ENCODE measurements at regions not wholly inside any gene's neighbourhood (a gene's known extent, or its start where the extent isn't known, plus 50 kb on each side); places are given as distances from the start of the nearest gene placed in this dataset.

- Histone ChIP-seq H3K4me1 (replicated peaks; ENCODE audit: insufficient read depth) (no peaks in the 10 kb centered on the region), H3K4me2 (no peak overlapping the region), H2AFZ (no peak overlapping the region), H3F3A (ENCODE audit: insufficient read depth, low read depth) (no peaks in the 10 kb centered on the region), H3K27ac (no peak overlapping the region), H3K79me2 (ENCODE audit: low read depth) (no peaks in the 10 kb centered on the region), H4K20me1 (ENCODE audit: insufficient read depth) (no peaks in the 10 kb centered on the region), H3K9me2 (ENCODE audit: insufficient read depth) (no peaks in the 10 kb centered on the region; the same call in 1 of the 2 replicates), H3K4me3 (no peak overlapping the region), H3K27me3 (ENCODE audit: insufficient read depth, low read depth) (no peaks in the 10 kb centered on the region), H3K36me3 (ENCODE audit: low read depth) (no peaks in the 10 kb centered on the region), H3K9me3 (ENCODE audit: insufficient read depth, low read depth) (no peaks in the 10 kb centered on the region)
- no peak for DNase-seq
- POLR2A ChIA-PET (ENCODE audit: unreplicated experiment) = no interaction called here
- CTCF ChIA-PET = no interaction called here
- no peak for TF ChIP-seq CTCF (conservative IDR thresholded peaks at IDR 0.05)
- no peak for TF ChIP-seq EZH2 (IDR thresholded peaks at IDR 0.05; ENCODE audit: low read depth)
- intact Hi-C loops (cut with micrococcal nuclease; ENCODE audit: unreplicated experiment) = no loop called here
- BruUV-seq (replicated peaks) = no TSS peak
Measured at GRCh38 chr2:57899898-57900297, 146.7 kb upstream of the VRK2 start.

GRCh38 chr2:57902578-57902977, 144.0 kb upstream of the VRK2 start:
- BruUV-seq (replicated peaks) = no TSS peak
- Histone ChIP-seq H3K27me3 (ENCODE audit: insufficient read depth, low read depth) (no peaks in the 10 kb centered on the region), H2AFZ (peak overlapping the region; percentile 10; the same call in 1 of the 2 replicates), H3K4me2 (no peak overlapping the region), H3K9me3 (ENCODE audit: insufficient read depth, low read depth) (no peaks in the 10 kb centered on the region), H3K4me1 (replicated peaks; ENCODE audit: insufficient read depth) (no peaks in the 10 kb centered on the region), H4K20me1 (ENCODE audit: insufficient read depth) (no peaks in the 10 kb centered on the region), H3K79me2 (ENCODE audit: low read depth) (no peaks in the 10 kb centered on the region), H3K4me3 (no peak overlapping the region), H3K36me3 (ENCODE audit: low read depth) (no peaks in the 10 kb centered on the region), H3K9me2 (ENCODE audit: insufficient read depth) (no peaks in the 10 kb centered on the region; the same call in 1 of the 2 replicates), H3F3A (ENCODE audit: insufficient read depth, low read depth) (no peaks in the 10 kb centered on the region), H3K27ac (no peak overlapping the region)
- ChIA-PET POLR2A (ENCODE audit: unreplicated experiment) (no interaction called here), CTCF (interaction anchor here (1.1 kb wide), 1 partner anchor 545 kb away, joined by 3 read pairs; no protein-coding TSS in a partner anchor)
- TF ChIP-seq CTCF (conservative IDR thresholded peaks at IDR 0.05) (no peak), EZH2 (IDR thresholded peaks at IDR 0.05; ENCODE audit: low read depth) (no peak)
- DNase-seq = no peak
- intact Hi-C loops (cut with micrococcal nuclease; ENCODE audit: unreplicated experiment) = no loop called here

GRCh38 chr2:57906152-57906732, 140.4 kb upstream of the VRK2 start:
- no peak overlapping the region for H3K27ac ChIP-seq
- ChIA-PET POLR2A (ENCODE audit: unreplicated experiment) (interaction anchor here (0.7 kb wide), 1 partner anchor 335 kb away, joined by 3 read pairs; no protein-coding TSS in a partner anchor), CTCF (interaction anchor here (0.6 to 1.3 kb wide), 6 partner anchors 11 to 544 kb away, joined by 3 to 9 read pairs (median 3); partner anchors contain the start of genes FANCL and VRK2)
- no peaks in the 10 kb centered on the region for H3K79me2 ChIP-seq (ENCODE audit: low read depth)
- H3K9me2 ChIP-seq (ENCODE audit: insufficient read depth) = no peaks in the 10 kb centered on the region; the same call in 1 of the 2 replicates
- no peaks in the 10 kb centered on the region for H4K20me1 ChIP-seq (ENCODE audit: insufficient read depth)
- intact Hi-C loops (cut with micrococcal nuclease; ENCODE audit: unreplicated experiment) = loop anchor here (1.0 to 5.0 kb wide), 5 partner anchors 141 to 665 kb away; partner anchors contain the start of gene VRK2
- H3K27me3 ChIP-seq (ENCODE audit: insufficient read depth, low read depth) = no peaks in the 10 kb centered on the region
- no peak overlapping the region for H3K4me3 ChIP-seq
- H3F3A ChIP-seq (ENCODE audit: insufficient read depth, low read depth) = no peaks in the 10 kb centered on the region
- no peaks in the 10 kb centered on the region for H3K36me3 ChIP-seq (ENCODE audit: low read depth)
- TF ChIP-seq EZH2 (IDR thresholded peaks at IDR 0.05; ENCODE audit: low read depth) = no peak
- peak; percentile 93 for TF ChIP-seq CTCF (conservative IDR thresholded peaks at IDR 0.05)
- peak in 1 of 2 experiments; percentile 52 for DNase-seq
- H3K4me1 ChIP-seq (replicated peaks; ENCODE audit: insufficient read depth) = no peaks in the 10 kb centered on the region
- H3K9me3 ChIP-seq (ENCODE audit: insufficient read depth, low read depth) = no peaks in the 10 kb centered on the region
- BruUV-seq (replicated peaks) = no TSS peak
- no peak overlapping the region for H2AFZ ChIP-seq
- no peak overlapping the region for H3K4me2 ChIP-seq

All from PC-9 (cell line).